ENCODE measurements at regions not wholly inside any gene's neighbourhood (a gene's known extent, or its start where the extent isn't known, plus 50 kb on each side); places are given as distances from the start of the nearest gene placed in this dataset.

GRCh38 chr2:200756618-200757321 lies 54.9 kb upstream of the BZW1 start:
- Histone ChIP-seq H3K36me3 (ENCODE audit: control insufficient read depth in 4 of 4, insufficient read depth in 4 of 4, low read length in 4 of 4) (no peaks in the 10 kb centered on the region), H3K27me3 (ENCODE audit: control insufficient read depth in 3 of 3, insufficient read depth in 3 of 3, low read length in 2 of 3) (no peaks in the 10 kb centered on the region), H3K4me1 (ENCODE audit: control insufficient read depth in 5 of 5, insufficient read depth in 5 of 5, low read length in 5 of 5) (peaks cover 0 to 6% (median 3%) of the 10 kb centered on the region in 5 donors), H3K9me3 (ENCODE audit: control insufficient read depth in 4 of 4, insufficient read depth in 3 of 4, low read length in 3 of 4) (no peaks in the 10 kb centered on the region), H3K27ac (ENCODE audit: low read depth in 1 of 2, low read length in 1 of 2) (no peak overlapping the region), H3K9ac (ENCODE audit: insufficient read depth in 1 of 2, low read length in 2 of 2) (no peak overlapping the region), H3K4me3 (no peak overlapping the region)
- 61 to 81% methylated on average over 4 of the region's 4 CpGs for WGBS, 2 donors
- DNase-seq = peak in 1 of 3 donors; percentile 16
- ATAC-seq (ENCODE audit: insufficient read depth, low FRiP score) = peak; percentile 71
- TF ChIP-seq, protein P1, sequence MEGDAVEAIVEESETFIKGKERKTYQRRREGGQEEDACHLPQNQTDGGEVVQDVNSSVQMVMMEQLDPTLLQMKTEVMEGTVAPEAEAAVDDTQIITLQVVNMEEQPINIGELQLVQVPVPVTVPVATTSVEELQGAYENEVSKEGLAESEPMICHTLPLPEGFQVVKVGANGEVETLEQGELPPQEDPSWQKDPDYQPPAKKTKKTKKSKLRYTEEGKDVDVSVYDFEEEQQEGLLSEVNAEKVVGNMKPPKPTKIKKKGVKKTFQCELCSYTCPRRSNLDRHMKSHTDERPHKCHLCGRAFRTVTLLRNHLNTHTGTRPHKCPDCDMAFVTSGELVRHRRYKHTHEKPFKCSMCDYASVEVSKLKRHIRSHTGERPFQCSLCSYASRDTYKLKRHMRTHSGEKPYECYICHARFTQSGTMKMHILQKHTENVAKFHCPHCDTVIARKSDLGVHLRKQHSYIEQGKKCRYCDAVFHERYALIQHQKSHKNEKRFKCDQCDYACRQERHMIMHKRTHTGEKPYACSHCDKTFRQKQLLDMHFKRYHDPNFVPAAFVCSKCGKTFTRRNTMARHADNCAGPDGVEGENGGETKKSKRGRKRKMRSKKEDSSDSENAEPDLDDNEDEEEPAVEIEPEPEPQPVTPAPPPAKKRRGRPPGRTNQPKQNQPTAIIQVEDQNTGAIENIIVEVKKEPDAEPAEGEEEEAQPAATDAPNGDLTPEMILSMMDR (IDR thresholded peaks at IDR 0.05; ENCODE audit: control extremely low read depth, extremely low read depth) = no peak

- Histone ChIP-seq H3K4me1 (ENCODE audit: control insufficient read depth in 5 of 5, insufficient read depth in 5 of 5, low read length in 5 of 5) (peaks cover 0 to 6% (median 3%) of the 10 kb centered on the region in 5 donors), H3K27ac (ENCODE audit: low read depth in 1 of 2, low read length in 1 of 2) (no peak overlapping the region), H3K36me3 (ENCODE audit: control insufficient read depth in 4 of 4, insufficient read depth in 4 of 4, low read length in 4 of 4) (no peaks in the 10 kb centered on the region), H3K4me3 (no peak overlapping the region), H3K9ac (ENCODE audit: insufficient read depth in 1 of 2, low read length in 2 of 2) (no peak overlapping the region), H3K9me3 (ENCODE audit: control insufficient read depth in 4 of 4, insufficient read depth in 3 of 4, low read length in 3 of 4) (no peaks in the 10 kb centered on the region), H3K27me3 (ENCODE audit: control insufficient read depth in 3 of 3, insufficient read depth in 3 of 3, low read length in 2 of 3) (no peaks in the 10 kb centered on the region)
- TF ChIP-seq, protein P1 (IDR thresholded peaks at IDR 0.05; ENCODE audit: control extremely low read depth, extremely low read depth) = no peak
- DNase-seq (no peak), ATAC-seq (ENCODE audit: insufficient read depth, low FRiP score) (no peak)
- 79 to 86% methylated on average over 4 of the region's 4 CpGs for WGBS, 2 donors
Measured at GRCh38 chr2:200757399-200757798, 54.3 kb upstream of the BZW1 start.

DNA sequence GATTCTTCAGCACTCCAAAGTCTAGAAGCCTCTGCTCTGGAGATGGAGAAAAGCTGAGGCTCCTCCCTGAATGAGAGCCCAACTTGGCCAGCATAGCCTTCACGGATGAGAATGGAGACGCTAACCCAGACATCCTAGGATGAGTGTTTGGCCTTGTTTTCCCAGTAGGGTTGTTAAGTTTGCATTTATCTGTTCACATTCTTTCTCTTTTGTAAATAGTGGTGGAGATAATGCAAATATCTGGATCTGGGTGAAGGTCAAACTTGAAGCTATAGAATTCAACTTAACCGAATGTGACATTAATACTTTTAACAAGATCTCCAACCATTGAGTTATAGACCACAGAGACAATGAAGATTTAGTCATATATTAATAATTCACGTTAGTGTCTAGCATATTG lies 53.4 kb upstream of the BZW1 start:
- Histone ChIP-seq H3K27me3 (ENCODE audit: control insufficient read depth in 3 of 3, insufficient read depth in 3 of 3, low read length in 2 of 3) (no peaks in the 10 kb centered on the region), H3K9ac (ENCODE audit: insufficient read depth in 1 of 2, low read length in 2 of 2) (no peak overlapping the region), H3K36me3 (ENCODE audit: control insufficient read depth in 4 of 4, insufficient read depth in 4 of 4, low read length in 4 of 4) (no peaks in the 10 kb centered on the region), H3K27ac (ENCODE audit: low read depth in 1 of 2, low read length in 1 of 2) (no peak overlapping the region), H3K9me3 (ENCODE audit: control insufficient read depth in 4 of 4, insufficient read depth in 3 of 4, low read length in 3 of 4) (no peaks in the 10 kb centered on the region), H3K4me1 (ENCODE audit: control insufficient read depth in 5 of 5, insufficient read depth in 5 of 5, low read length in 5 of 5) (peaks cover 0 to 6% (median 3%) of the 10 kb centered on the region in 5 donors), H3K4me3 (no peak overlapping the region)
- TF ChIP-seq, protein P1 (IDR thresholded peaks at IDR 0.05; ENCODE audit: control extremely low read depth, extremely low read depth) = no peak
- DNase-seq = no peak
- ATAC-seq (ENCODE audit: insufficient read depth, low FRiP score) = no peak
- WGBS, 2 donors = 92% methylated on average over 4 of the region's 4 CpGs

- Histone ChIP-seq H3K9ac (ENCODE audit: insufficient read depth in 1 of 2, low read length in 2 of 2) (no peak overlapping the region), H3K4me1 (ENCODE audit: control insufficient read depth in 5 of 5, insufficient read depth in 5 of 5, low read length in 5 of 5) (peaks cover 0 to 5% (median 2%) of the 10 kb centered on the region in 5 donors), H3K36me3 (ENCODE audit: control insufficient read depth in 4 of 4, insufficient read depth in 4 of 4, low read length in 4 of 4) (no peaks in the 10 kb centered on the region), H3K4me3 (no peak overlapping the region), H3K27ac (ENCODE audit: low read depth in 1 of 2, low read length in 1 of 2) (no peak overlapping the region), H3K9me3 (ENCODE audit: control insufficient read depth in 4 of 4, insufficient read depth in 3 of 4, low read length in 3 of 4) (no peaks in the 10 kb centered on the region), H3K27me3 (ENCODE audit: control insufficient read depth in 3 of 3, insufficient read depth in 3 of 3, low read length in 2 of 3) (no peaks in the 10 kb centered on the region)
- TF ChIP-seq, protein P1 (IDR thresholded peaks at IDR 0.05; ENCODE audit: control extremely low read depth, extremely low read depth) = no peak
- 54 to 71% methylated on average over 1 of the region's 1 CpG for WGBS, 2 donors
- no peak for DNase-seq
- ATAC-seq (ENCODE audit: insufficient read depth, low FRiP score) = no peak
Measured at GRCh38 chr2:200761266-200761665, 50.4 kb upstream of the BZW1 start.

Measured in lung (tissue), 11 donors.